ENCODE measurements at regions not wholly inside any gene's neighbourhood (a gene's known extent, or its start where the extent isn't known, plus 50 kb on each side); places are given as distances from the start of the nearest gene placed in this dataset.
A peak's percentile ranks its signal among the peaks of the same experiment; 100 is the strongest.
"Not testable (repeated sequence)": the region's sequence is repeated elsewhere in the genome, so short reads cannot be mapped to it uniquely, and the experiment has no call there.

GRCh38 chr21:24552491-24552890 lies 1054.8 kb downstream of the MRPL39 start:
- DNase-seq (ENCODE audit: low read depth in 2 of 2): no peak

- DNase-seq (ENCODE audit: low read depth in 2 of 2): no peak
These were observed 1061.4 kb downstream of the MRPL39 start for GRCh38 chr21:24545807-24546361.

GRCh38 chr21:24514081-24514733 lies 1093.1 kb downstream of the MRPL39 start:
- DNase-seq (ENCODE audit: low read depth in 2 of 2): no peak

- DNase-seq (ENCODE audit: low read depth in 2 of 2): no peak
These were observed 1098.2 kb downstream of the MRPL39 start for GRCh38 chr21:24509131-24509530.

- DNase-seq (ENCODE audit: low read depth in 2 of 2): no peak
These were observed 1120.3 kb downstream of the MRPL39 start for GRCh38 chr21:24486973-24487372.

GRCh38 chr21:24483361-24483760 lies 1123.9 kb downstream of the MRPL39 start:
- not testable (repeated sequence) for DNase-seq (ENCODE audit: low read depth in 2 of 2)

- no peak for DNase-seq (ENCODE audit: low read depth in 2 of 2)
These were observed 1136.4 kb downstream of the MRPL39 start for GRCh38 chr21:24470852-24471251.

- DNase-seq (ENCODE audit: low read depth in 2 of 2): no peak
These were observed 1150.9 kb downstream of the MRPL39 start for GRCh38 chr21:24456358-24456757.

GRCh38 chr21:24450119-24450518 lies 1157.2 kb downstream of the MRPL39 start:
- no peak for DNase-seq (ENCODE audit: low read depth in 2 of 2)

- DNase-seq (ENCODE audit: low read depth in 2 of 2): no peak
These were observed 1161.8 kb downstream of the MRPL39 start for GRCh38 chr21:24445517-24445916.

GRCh38 chr21:24444736-24445135 lies 1162.5 kb downstream of the MRPL39 start:
- no peak for DNase-seq (ENCODE audit: low read depth in 2 of 2)

- DNase-seq (ENCODE audit: low read depth in 2 of 2): no peak
These were observed 1171.0 kb downstream of the MRPL39 start for GRCh38 chr21:24436236-24436635.

- no peak for DNase-seq (ENCODE audit: low read depth in 2 of 2)
These were observed 1178.6 kb downstream of the MRPL39 start for GRCh38 chr21:24428591-24429199.

GRCh38 chr21:24424776-24425175 lies 1182.5 kb downstream of the MRPL39 start:
- DNase-seq (ENCODE audit: low read depth in 2 of 2): no peak

- DNase-seq (ENCODE audit: low read depth in 2 of 2): no peak
These were observed 1183.7 kb downstream of the MRPL39 start for GRCh38 chr21:24423546-24423945.

- no peak for DNase-seq (ENCODE audit: low read depth in 2 of 2)
These were observed 1186.6 kb downstream of the MRPL39 start for GRCh38 chr21:24420689-24421088.

GRCh38 chr21:24419641-24420040 lies 1187.6 kb downstream of the MRPL39 start:
- not testable (repeated sequence) for DNase-seq (ENCODE audit: low read depth in 2 of 2)

GRCh38 chr21:24418671-24419070 lies 1188.6 kb downstream of the MRPL39 start:
- DNase-seq (ENCODE audit: low read depth in 2 of 2): no peak

- no peak for DNase-seq (ENCODE audit: low read depth in 2 of 2)
These were observed 1195.9 kb downstream of the MRPL39 start for GRCh38 chr21:24411429-24411828.

- DNase-seq (ENCODE audit: low read depth in 2 of 2): no peak
These were observed 1204.1 kb downstream of the MRPL39 start for GRCh38 chr21:24403221-24403620.

GRCh38 chr21:24395320-24395923 lies 1211.9 kb downstream of the MRPL39 start:
- no peak for DNase-seq (ENCODE audit: low read depth in 2 of 2)

- peak in 1 of 2 donors; percentile 1 for DNase-seq (ENCODE audit: low read depth in 2 of 2)
These were observed 1232.1 kb downstream of the MRPL39 start for GRCh38 chr21:24375201-24375600.

- DNase-seq (ENCODE audit: low read depth in 2 of 2): no peak
These were observed 1234.8 kb downstream of the MRPL39 start for GRCh38 chr21:24372506-24372905.

Data from stimulated activated CD8-positive, alpha-beta memory T cell treated with anti-CD3 and anti-CD28 coated beads, Interleukin-15, amount 100 ng/mL, for 48 hours (primary cell).